OCI-LY3 (cell line): ENCODE measurements at regions not wholly inside any gene's neighbourhood (a gene's known extent, or its start where the extent isn't known, plus 50 kb on each side); places are given as distances from the start of the nearest gene placed in this dataset.

ENCODE experiments used
- H2AFZ ChIP-seq: fragments of 200-600, 300-600 bp; shearing (Covaris generic); 2 replicates; pipeline ENCODE4 v1.6.0; 2014; ENCODE audit warnings: antibody characterized with exemption, low read depth, low read length
- H3K27ac ChIP-seq: fragments of 200-600, 300-600 bp; sonication (generic); 2 replicates; pipeline ENCODE4 v1.5.1; 2014; ENCODE audit warnings: mild to moderate bottlenecking, low read length, moderate library complexity, mixed read lengths
- H3K27me3 ChIP-seq: fragments of 200-600, 300-600 bp; sonication (generic); 2 replicates; pipeline ENCODE4 v1.6.1; 2014; ENCODE audit warnings: low read depth, low read length, mixed read lengths
- H3K36me3 ChIP-seq: fragments of 200-600, 300-600 bp; sonication (generic); replicated peaks from 2 replicates; pipeline ENCODE3; 2014; ENCODE audit warnings: low read depth, low read length, mixed read lengths
- H3K4me1 ChIP-seq: fragments of 300-600, 200-600 bp; sonication (generic); 2 replicates; pipeline ENCODE4 v1.6.1; 2014; ENCODE audit warnings: low read length, mixed read lengths
- H3K4me2 ChIP-seq: fragments of 200-600, 300-600 bp; sonication (generic); 2 replicates; pipeline ENCODE4 v1.6.1; 2014; ENCODE audit warnings: low read length, mixed read lengths
- H3K4me3 ChIP-seq: fragments of 300-600, 200-600 bp; sonication (generic); 2 replicates; pipeline ENCODE4 v1.5.1; 2014; ENCODE audit warnings: antibody characterized with exemption, mild to moderate bottlenecking, low read length, moderate library complexity
- H3K79me2 ChIP-seq: fragments of 300-600, 200-600 bp; shearing (Covaris generic); 2 replicates; pipeline ENCODE4 v1.6.1; 2014; ENCODE audit warnings: mild to moderate bottlenecking, low read length, mixed read lengths
- H3K9ac ChIP-seq: fragments of 300-600, 200-600 bp; shearing (Covaris generic); 2 replicates; pipeline ENCODE4 v1.6.0; 2014; ENCODE audit warnings: mild to moderate bottlenecking, low read length, moderate library complexity
- H3K9me3 ChIP-seq: fragments of 200-600, 300-600 bp; shearing (Covaris generic); 2 replicates; pipeline ENCODE4 v1.6.1; 2014; ENCODE audit warnings: low read length, mixed read lengths; ENCODE audit not compliant: insufficient read depth
- H4K20me1 ChIP-seq: fragments of 200-600, 300-600 bp; sonication (generic); 2 replicates; pipeline ENCODE4 v1.6.1; 2016; ENCODE audit warnings: low read length, mixed read lengths; ENCODE audit not compliant: insufficient read depth
- CTCF ChIP-seq: fragments of 200-600, 300-600 bp; sonication (generic); IDR thresholded peaks from 2 replicates; pipeline ENCODE4 v1.5.1; 2014; ENCODE audit warnings: antibody characterized with exemption, low read length, low read depth
- EZH2phosphoT487 ChIP-seq: fragments of 200-600 bp; shearing (Covaris generic); IDR thresholded peaks from 2 replicates; pipeline ENCODE4 v1.6.1; 2018; ENCODE audit warnings: antibody characterized with exemption, mixed run types, low read depth

- Histone ChIP-seq H3K4me1 (0 out of 2 replicates have a peak, but pooled peaks cover 2% of the 10 kb centered on the region), H2AFZ (no peak overlapping the region), H4K20me1 (no peaks in the 10 kb centered on the region), H3K9me3 (no peaks in the 10 kb centered on the region), H3K27me3 (no peaks in the 10 kb centered on the region), H3K27ac (no peak overlapping the region), H3K9ac (no peak overlapping the region), H3K4me3 (no peak overlapping the region), H3K36me3 (no peaks in the 10 kb centered on the region), H3K4me2 (no peak overlapping the region), H3K79me2 (no peaks in the 10 kb centered on the region)
- no peak for TF ChIP-seq CTCF
- no peak for TF ChIP-seq EZH2phosphoT487
These were observed 1163.9 kb downstream of the DIAPH3 start for GRCh38 chr13:58999851-59000250.

GRCh38 chr13:59000770-59001169, 1163.0 kb downstream of the DIAPH3 start:
- H3K36me3 ChIP-seq, result no peaks in the 10 kb centered on the region
- no peaks in the 10 kb centered on the region for H4K20me1 ChIP-seq
- H3K9ac ChIP-seq, result no peak overlapping the region
- H3K9me3 ChIP-seq, result no peaks in the 10 kb centered on the region
- no peak overlapping the region for H3K27ac ChIP-seq
- H3K4me1 ChIP-seq, result no peaks in the 10 kb centered on the region
- no peaks in the 10 kb centered on the region for H3K27me3 ChIP-seq
- no peak overlapping the region for H3K4me2 ChIP-seq
- TF ChIP-seq EZH2phosphoT487 (no peak), CTCF (no peak)
- no peaks in the 10 kb centered on the region for H3K79me2 ChIP-seq
- H2AFZ ChIP-seq, result no peak overlapping the region
- no peak overlapping the region for H3K4me3 ChIP-seq

GRCh38 chr13:59012731-59013130, 1151.0 kb downstream of the DIAPH3 start:
- Histone ChIP-seq H2AFZ (no peak overlapping the region), H4K20me1 (no peaks in the 10 kb centered on the region), H3K9me3 (no peaks in the 10 kb centered on the region; the same call in 1 of the 2 replicates), H3K4me3 (no peak overlapping the region), H3K4me2 (no peak overlapping the region), H3K27me3 (no peaks in the 10 kb centered on the region), H3K9ac (no peak overlapping the region), H3K79me2 (no peaks in the 10 kb centered on the region), H3K36me3 (no peaks in the 10 kb centered on the region), H3K27ac (no peak overlapping the region), H3K4me1 (0 out of 2 replicates have a peak, but pooled peaks cover 3% of the 10 kb centered on the region)
- TF ChIP-seq EZH2phosphoT487, result no peak
- TF ChIP-seq CTCF, result no peak

GRCh38 chr13:59016250-59016649, 1147.5 kb downstream of the DIAPH3 start:
- no peak overlapping the region for H2AFZ ChIP-seq
- H3K4me3 ChIP-seq, result no peak overlapping the region
- no peak overlapping the region for H3K9ac ChIP-seq
- no peak for TF ChIP-seq EZH2phosphoT487
- no peak for TF ChIP-seq CTCF
- H3K4me1 ChIP-seq, result 0 out of 2 replicates have a peak, but pooled peaks cover 1% of the 10 kb centered on the region
- no peaks in the 10 kb centered on the region for H3K36me3 ChIP-seq
- H3K27me3 ChIP-seq, result no peaks in the 10 kb centered on the region
- H3K27ac ChIP-seq, result no peak overlapping the region
- no peak overlapping the region for H3K4me2 ChIP-seq
- H4K20me1 ChIP-seq, result no peaks in the 10 kb centered on the region
- H3K9me3 ChIP-seq, result no peaks in the 10 kb centered on the region; the same call in 1 of the 2 replicates
- no peaks in the 10 kb centered on the region for H3K79me2 ChIP-seq
